Skin of body (tissue), 1 donor: ENCODE measurements at regions not wholly inside any gene's neighbourhood (a gene's known extent, or its start where the extent isn't known, plus 50 kb on each side); places are given as distances from the start of the nearest gene placed in this dataset.
"Not testable (repeated sequence)": the region's sequence is repeated elsewhere in the genome, so short reads cannot be mapped to it uniquely, and the experiment has no call there.

Experiments
- DNase-seq: peaks from one replicate; lab custom pipeline; 2025; lab: John Stamatoyannopoulos, UW

DNA sequence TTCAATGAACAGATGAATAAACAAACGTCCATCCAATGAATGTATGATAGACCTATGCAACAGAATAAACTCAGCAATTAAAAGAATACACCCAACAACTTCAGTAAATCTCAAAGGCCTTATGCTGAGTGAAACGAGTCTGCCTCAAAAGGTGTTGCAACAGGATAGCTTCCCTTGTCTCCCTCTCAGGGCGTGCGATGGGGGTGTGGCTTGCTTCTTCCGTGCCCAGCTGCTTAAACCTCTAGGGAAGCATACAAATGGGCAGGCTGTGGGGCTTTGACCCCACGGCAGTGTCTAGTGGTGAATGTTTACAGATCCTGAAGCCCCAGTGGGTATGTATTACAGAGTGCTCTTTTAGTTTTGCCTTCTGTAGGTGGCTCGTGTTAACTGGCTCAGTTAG lies 87.0 kb upstream of the CCL21 start:
- no peak for DNase-seq

DNA sequence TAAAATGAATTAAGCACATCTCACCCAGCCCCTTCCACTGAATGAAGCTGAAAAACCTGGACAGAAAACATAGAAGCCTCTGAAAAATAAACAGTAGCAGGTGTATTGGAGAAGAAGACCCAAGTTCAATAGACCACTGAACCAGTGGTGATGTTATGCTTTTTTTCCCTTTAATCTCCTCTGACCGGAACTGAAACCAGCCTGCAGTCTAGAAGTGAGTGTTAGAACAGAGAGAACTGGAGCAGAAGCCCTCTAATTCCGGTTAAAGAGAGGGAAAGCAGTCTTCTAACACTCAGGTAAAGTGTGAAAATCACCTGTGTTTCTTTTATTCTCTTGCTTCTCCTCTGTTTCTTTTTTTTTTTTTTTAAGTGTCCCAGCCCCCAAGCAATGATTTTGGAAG lies 83.5 kb upstream of the CCL21 start:
- DNase-seq = no peak

DNA sequence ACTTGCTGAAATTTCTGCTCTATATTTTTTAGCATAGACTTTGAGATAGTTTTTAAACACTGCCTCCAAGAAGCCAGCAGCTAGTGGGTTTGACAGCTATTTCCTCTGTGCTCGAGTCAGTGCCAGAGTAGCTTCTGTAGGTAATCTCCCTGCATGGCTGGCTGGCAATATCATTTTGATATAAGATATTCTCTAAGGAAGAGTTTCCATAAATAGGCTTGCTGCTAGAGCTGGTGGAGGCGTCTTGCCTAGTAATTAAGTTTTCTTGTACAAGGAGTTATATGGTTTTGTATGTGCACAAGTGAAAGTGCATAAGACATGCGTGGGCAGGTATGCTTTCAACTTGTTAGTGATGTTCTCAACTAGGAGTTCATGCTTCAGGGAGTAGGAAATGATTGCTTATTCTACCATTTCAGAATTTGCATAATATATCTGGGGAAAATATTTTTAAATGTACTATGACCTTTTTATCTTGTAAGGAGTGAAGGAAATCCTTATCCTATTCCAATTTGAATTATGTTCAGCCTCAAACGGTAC lies 74.1 kb upstream of the CCL21 start:
- no peak for DNase-seq

DNA sequence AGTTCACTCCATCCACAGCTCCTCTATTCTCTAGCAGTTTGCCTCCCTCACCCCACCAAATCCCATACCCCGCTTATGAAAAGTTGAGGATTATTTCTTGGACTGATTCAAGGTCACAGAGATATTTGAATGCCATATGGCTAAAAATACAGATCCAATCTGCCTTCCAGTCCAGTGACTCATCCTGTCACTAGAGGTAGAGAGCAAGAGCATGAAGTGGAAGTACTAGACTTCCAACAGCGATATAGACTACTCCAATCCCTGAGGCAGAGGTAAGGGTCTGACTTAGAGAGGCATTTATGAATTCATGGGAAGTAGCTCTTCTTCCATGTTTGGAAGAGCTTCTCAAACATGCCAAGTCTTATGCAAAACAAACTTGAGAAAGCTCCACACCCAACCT lies 72.4 kb upstream of the CCL21 start:
- no peak for DNase-seq

DNA sequence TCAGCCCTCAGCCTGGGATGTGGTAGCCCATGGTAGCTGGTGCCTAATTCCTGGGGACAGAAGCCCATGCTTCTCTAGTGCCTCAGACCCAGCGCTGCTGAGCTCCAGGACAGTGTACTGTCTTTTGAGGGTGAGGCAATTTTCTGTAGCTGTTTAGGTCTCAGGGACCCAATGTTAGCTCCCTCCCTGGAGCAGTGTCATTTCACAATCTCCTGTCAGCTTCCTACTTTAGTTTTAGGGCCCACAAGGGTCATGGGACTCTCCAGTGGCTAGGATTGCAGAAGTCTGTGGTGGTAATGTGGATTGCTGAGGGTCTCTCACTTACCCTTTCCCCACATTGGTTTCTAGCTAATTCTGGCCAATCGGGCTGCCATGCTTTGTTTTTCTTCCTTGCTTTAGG lies 67.7 kb upstream of the CCL21 start:
- DNase-seq = no peak

DNA sequence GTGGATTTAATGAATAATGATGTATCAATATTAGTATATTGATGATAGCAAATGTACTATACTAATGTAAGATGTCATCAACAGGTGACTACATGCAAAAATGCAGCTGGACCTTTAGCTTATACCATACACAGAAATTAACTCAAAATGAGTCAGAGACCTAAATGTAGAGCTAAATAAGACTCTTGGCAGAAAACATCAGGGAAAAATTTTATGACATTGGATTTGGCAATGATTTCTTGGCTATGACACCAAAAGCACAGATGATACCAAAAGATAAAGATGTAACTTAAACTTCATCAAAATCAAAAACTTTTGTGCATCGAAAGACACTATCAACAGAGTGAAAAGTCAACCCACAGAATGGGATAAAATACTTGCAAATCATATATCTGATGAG lies 64.0 kb upstream of the CCL21 start:
- no peak for DNase-seq

DNA sequence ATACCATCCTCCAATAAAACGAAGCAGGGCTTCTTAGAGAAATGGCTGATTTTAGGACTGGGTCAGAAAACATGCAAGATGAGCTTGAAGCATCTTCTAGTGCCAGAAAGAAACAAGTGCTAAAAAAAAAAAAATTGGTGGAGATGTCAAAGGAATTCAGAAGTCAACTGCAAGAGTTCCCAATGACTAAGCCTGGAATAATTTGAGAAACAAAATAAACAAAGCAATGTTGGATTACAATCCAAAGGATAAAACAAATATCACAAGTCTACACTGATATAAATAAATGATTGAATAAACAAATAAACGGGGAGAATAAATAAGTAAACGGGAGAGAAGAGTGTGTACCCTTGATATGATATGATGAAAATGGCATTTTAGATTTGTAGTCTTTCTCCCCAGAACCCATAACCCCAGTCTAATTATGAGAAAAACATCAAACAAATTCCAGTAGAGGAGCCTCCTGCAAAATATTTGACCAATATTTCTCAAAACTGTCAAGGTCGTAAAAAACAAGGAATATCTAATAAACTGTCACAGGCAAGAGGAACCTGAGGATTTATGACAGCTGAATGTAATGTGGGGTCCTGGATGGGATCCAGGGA lies 63.5 kb upstream of the CCL21 start:
- DNase-seq = no peak

DNA sequence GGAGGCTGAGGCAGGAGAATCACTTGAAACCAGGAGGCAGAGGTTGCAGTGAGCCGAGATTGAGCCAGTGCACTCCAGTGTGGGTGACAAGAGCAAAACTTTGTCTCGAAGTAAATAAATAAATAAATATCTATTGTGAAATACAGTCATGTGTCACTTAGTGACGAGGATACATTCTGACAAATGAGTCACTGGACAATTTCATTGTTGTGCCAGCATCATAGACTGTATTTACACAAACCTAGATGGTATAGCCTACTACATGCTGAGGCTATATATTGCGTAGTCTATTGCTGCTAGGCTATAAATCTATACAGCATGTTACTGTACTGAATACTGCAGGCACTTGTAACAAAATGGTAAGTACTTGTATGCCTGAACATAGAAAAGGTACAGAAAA lies 61.1 kb upstream of the CCL21 start:
- no peak for DNase-seq

DNA sequence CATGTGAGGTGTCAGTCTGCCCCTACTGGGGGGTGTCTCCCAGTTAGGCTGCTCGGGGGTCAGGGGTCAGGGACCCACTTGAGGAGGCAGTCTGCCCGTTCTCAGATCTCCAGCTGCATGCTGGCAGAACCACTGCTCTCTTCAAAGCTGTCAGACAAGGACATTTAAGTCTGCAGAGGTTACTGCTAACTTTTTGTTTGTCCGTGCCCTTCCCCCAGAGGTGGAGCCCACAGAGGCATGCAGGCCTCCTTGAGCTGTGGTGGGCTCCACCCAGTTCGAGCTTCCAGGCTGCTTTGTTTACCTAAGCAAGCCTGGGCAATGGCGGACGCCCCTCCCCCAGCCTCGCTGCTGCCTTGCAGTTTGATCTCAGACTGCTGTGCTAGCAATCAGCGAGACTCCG lies 57.2 kb upstream of the CCL21 start:
- DNase-seq = not testable (repeated sequence)

DNA sequence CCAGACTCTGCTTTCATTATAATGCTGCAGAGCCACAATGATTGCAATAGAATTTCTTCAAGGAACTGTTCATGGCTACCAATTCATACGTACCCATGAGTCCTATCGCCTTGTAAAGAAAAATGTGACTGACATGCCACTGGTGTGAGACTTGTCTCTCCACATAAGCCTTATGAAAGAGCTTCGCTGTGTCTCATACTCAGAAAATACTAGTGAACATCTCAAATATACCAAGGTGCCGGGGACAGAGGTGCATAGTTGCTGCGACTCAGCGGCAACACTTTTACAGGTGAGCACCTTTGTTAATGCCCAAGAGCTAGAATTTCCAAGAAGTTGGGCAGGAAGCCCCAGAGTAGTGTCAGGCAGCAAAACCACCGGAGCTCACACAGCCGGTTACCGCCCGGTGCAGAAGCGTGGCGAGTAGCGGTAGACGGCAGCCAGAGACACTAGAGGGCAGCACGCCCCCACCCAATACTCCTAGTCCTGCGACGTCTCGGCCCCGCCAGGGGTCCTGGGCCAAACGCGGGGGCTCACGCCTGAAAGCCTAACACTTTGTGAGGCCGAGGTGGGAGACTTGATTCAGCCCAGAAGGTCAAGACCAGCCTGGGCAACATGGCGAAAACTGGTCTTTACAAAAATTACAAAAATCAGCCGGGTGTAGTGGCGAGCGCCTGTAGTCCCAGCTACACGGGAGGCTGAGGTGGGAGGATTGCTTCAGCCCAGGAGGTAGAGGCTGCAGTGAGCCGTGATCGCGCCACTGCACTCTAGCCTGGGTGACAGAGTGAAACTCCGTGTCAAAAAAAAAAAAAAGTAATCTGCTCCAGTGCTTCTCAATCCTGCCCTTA lies 50.5 kb upstream of the CCL21 start:
- not testable (repeated sequence) for DNase-seq
